Parathyroid adenoma (tissue), 2 donors: ENCODE measurements at regions not wholly inside any gene's neighbourhood (a gene's known extent, or its start where the extent isn't known, plus 50 kb on each side); places are given as distances from the start of the nearest gene placed in this dataset.

Experiments used
- H2AFZ ChIP-seq: fragments of 300-600 bp; sonication (generic); one replicate; pipeline ENCODE4 v1.7.0; 2017; ENCODE audit warnings: antibody characterized with exemption, mild to moderate bottlenecking
- H3K27ac ChIP-seq: fragments of 300-600 bp; sonication (generic); one replicate; pipeline ENCODE4 v1.7.0; 2017
- H3K27me3 ChIP-seq: fragments of 300-600 bp; sonication (generic); one replicate; pipeline ENCODE4 v1.7.0; 2017; ENCODE audit warnings: low read length; ENCODE audit not compliant: control insufficient read depth, insufficient read depth
- H3K36me3 ChIP-seq: fragments of 300-600 bp; sonication (generic); one replicate; pipeline ENCODE4 v1.7.0; 2017; ENCODE audit warnings: low read length; ENCODE audit not compliant: control insufficient read depth, insufficient read depth
- H3K4me1 ChIP-seq: fragments of 300-600 bp; sonication (generic); one replicate; pipeline ENCODE4 v1.7.0; 2017; ENCODE audit warnings: control low read depth
- H3K4me2 ChIP-seq: fragments of 300-600 bp; sonication (generic); one replicate; pipeline ENCODE4 v1.7.0; 2017; ENCODE audit warnings: low read length
- H3K4me3 ChIP-seq: fragments of 300-600 bp; sonication (generic); one replicate; pipeline ENCODE4 v1.7.0; 2017; ENCODE audit warnings: low read depth, low read length
- H3K79me2 ChIP-seq: fragments of 300-600 bp; sonication (generic); one replicate; pipeline ENCODE4 v1.7.0; 2017; ENCODE audit warnings: control low read depth
- H3K9ac ChIP-seq: fragments of 300-600 bp; sonication (generic); one replicate; pipeline ENCODE4 v1.7.0; 2017; ENCODE audit warnings: mild to moderate bottlenecking
- H3K9me3 ChIP-seq: fragments of 300-600 bp; sonication (generic); one replicate; pipeline ENCODE4 v1.7.0; 2017; ENCODE audit warnings: low read length; ENCODE audit not compliant: control insufficient read depth
- CTCF ChIP-seq: fragments of 300-600 bp; sonication (generic); IDR thresholded peaks from one replicate; pipeline ENCODE4 v1.7.0; 2017; ENCODE audit warnings: antibody characterized with exemption, mild to moderate bottlenecking
- donor health status: primary hyperparathyroidism.

GRCh38 chr11:87405356-87405755, 367.6 kb downstream of the TMEM135 start:
- H3K9ac ChIP-seq, result no peak overlapping the region
- H3K27ac ChIP-seq, result no peak overlapping the region
- no peaks in the 10 kb centered on the region for H3K9me3 ChIP-seq
- H2AFZ ChIP-seq, result no peak overlapping the region
- H3K36me3 ChIP-seq, result no peaks in the 10 kb centered on the region
- H3K4me1 ChIP-seq, result no peaks in the 10 kb centered on the region
- no peak overlapping the region for H3K4me3 ChIP-seq
- no peak overlapping the region for H3K4me2 ChIP-seq
- no peaks in the 10 kb centered on the region for H3K79me2 ChIP-seq
- no peak for TF ChIP-seq CTCF
- H3K27me3 ChIP-seq, result no peaks in the 10 kb centered on the region

- TF ChIP-seq CTCF, result no peak
- Histone ChIP-seq H3K27me3 (no peaks in the 10 kb centered on the region), H3K9ac (no peak overlapping the region), H3K79me2 (no peaks in the 10 kb centered on the region), H3K27ac (no peak overlapping the region), H3K4me2 (no peak overlapping the region), H3K4me3 (no peak overlapping the region), H3K9me3 (no peaks in the 10 kb centered on the region), H2AFZ (no peak overlapping the region), H3K4me1 (no peaks in the 10 kb centered on the region), H3K36me3 (no peaks in the 10 kb centered on the region)
These were observed 363.9 kb downstream of the TMEM135 start for GRCh38 chr11:87401653-87402052.

- Histone ChIP-seq H3K27me3 (no peaks in the 10 kb centered on the region), H3K27ac (no peak overlapping the region), H2AFZ (no peak overlapping the region), H3K79me2 (no peaks in the 10 kb centered on the region), H3K36me3 (no peaks in the 10 kb centered on the region), H3K4me1 (no peaks in the 10 kb centered on the region), H3K4me2 (no peak overlapping the region), H3K9me3 (no peaks in the 10 kb centered on the region), H3K9ac (no peak overlapping the region), H3K4me3 (no peak overlapping the region)
- TF ChIP-seq CTCF, result no peak
These were observed 361.6 kb downstream of the TMEM135 start for GRCh38 chr11:87399341-87399740.

GRCh38 chr11:87398931-87399330, 361.2 kb downstream of the TMEM135 start:
- H3K27ac ChIP-seq, result no peak overlapping the region
- no peaks in the 10 kb centered on the region for H3K4me1 ChIP-seq
- H3K4me2 ChIP-seq, result no peak overlapping the region
- H3K27me3 ChIP-seq, result no peaks in the 10 kb centered on the region
- H3K36me3 ChIP-seq, result no peaks in the 10 kb centered on the region
- H2AFZ ChIP-seq, result no peak overlapping the region
- H3K79me2 ChIP-seq, result no peaks in the 10 kb centered on the region
- H3K9me3 ChIP-seq, result no peaks in the 10 kb centered on the region
- no peak overlapping the region for H3K9ac ChIP-seq
- H3K4me3 ChIP-seq, result no peak overlapping the region
- TF ChIP-seq CTCF, result no peak

GRCh38 chr11:87397011-87397865, 359.5 kb downstream of the TMEM135 start:
- no peak overlapping the region for H2AFZ ChIP-seq
- H3K4me2 ChIP-seq, result no peak overlapping the region
- no peak overlapping the region for H3K27ac ChIP-seq
- H3K9ac ChIP-seq, result no peak overlapping the region
- no peaks in the 10 kb centered on the region for H3K9me3 ChIP-seq
- no peaks in the 10 kb centered on the region for H3K36me3 ChIP-seq
- no peaks in the 10 kb centered on the region for H3K4me1 ChIP-seq
- H3K79me2 ChIP-seq, result no peaks in the 10 kb centered on the region
- H3K4me3 ChIP-seq, result no peak overlapping the region
- H3K27me3 ChIP-seq, result no peaks in the 10 kb centered on the region
- TF ChIP-seq CTCF, result no peak
